OCI-LY7 (cell line): ENCODE measurements at regions not wholly inside any gene's neighbourhood (a gene's known extent, or its start where the extent isn't known, plus 50 kb on each side); places are given as distances from the start of the nearest gene placed in this dataset.

Experiments
- BruUV-seq: library from RNA; stranded (reverse); fragments of 400-500 nt; replicated peaks from 2 replicates; lab custom pipeline; 2021; lab: Mats Ljungman, UMichigan
- CTCF ChIA-PET: fragments of 300-600 bp; sonication (Branson Sonifier 250); formaldehyde crosslinking; loops from one replicate; lab custom pipeline; 2022; ENCODE audit warnings: antibody characterized with exemption; ENCODE audit not compliant: unreplicated experiment; lab: Charles Lee
- POLR2A ChIA-PET: fragments of 300-600 bp; sonication (Branson Sonifier 250); formaldehyde crosslinking; loops from one replicate; lab custom pipeline; 2022; ENCODE audit warnings: antibody characterized with exemption; lab: Charles Lee
- DNase-seq: peaks from one replicate; pipeline ENCODE4 v3.0.0-alpha.2; 2015; ENCODE audit warnings: low spot score
- H2AFZ ChIP-seq: fragments of 200-600 bp; sonication (generic), shearing (Covaris generic); 2 replicates; pipeline ENCODE4 v1.6.1; 2014; ENCODE audit warnings: mild to moderate bottlenecking, antibody characterized with exemption, low read length, moderate library complexity
- H3K27ac ChIP-seq: fragments of 200-600 bp; sonication (generic); 2 replicates; pipeline ENCODE4 v1.5.1; 2014; ENCODE audit warnings: mixed run types, low read depth, mild to moderate bottlenecking, moderate library complexity, low read length, inconsistent platforms; ENCODE audit not compliant: poor library complexity, severe bottlenecking
- H3K36me3 ChIP-seq: fragments of 200-600 bp; sonication (generic); 2 replicates; pipeline ENCODE4 v1.6.1; 2014; ENCODE audit warnings: mild to moderate bottlenecking, antibody characterized with exemption, low read length, moderate library complexity, mixed read lengths; ENCODE audit not compliant: insufficient read depth
- H3K4me1 ChIP-seq: fragments of 200-600 bp; sonication (generic); 2 replicates; pipeline ENCODE4 v1.5.1; 2014; ENCODE audit warnings: mild to moderate bottlenecking, low read length; ENCODE audit not compliant: insufficient read depth, poor library complexity, severe bottlenecking
- H3K4me2 ChIP-seq: fragments of 200-600 bp; sonication (generic); 2 replicates; pipeline ENCODE4 v1.6.1; 2014; ENCODE audit warnings: mild to moderate bottlenecking, low read length
- H3K4me3 ChIP-seq: fragments of 200-600 bp; sonication (generic); 2 replicates; pipeline ENCODE4 v1.5.1; 2014; ENCODE audit warnings: mild to moderate bottlenecking, low read depth, low read length; ENCODE audit not compliant: poor library complexity, severe bottlenecking
- H3K79me2 ChIP-seq: fragments of 200-600 bp; sonication (generic); 2 replicates; pipeline ENCODE4 v1.6.1; 2016; ENCODE audit warnings: low read depth, mild to moderate bottlenecking, low read length, moderate library complexity, mixed read lengths; ENCODE audit not compliant: insufficient read depth
- H3K9me2 ChIP-seq: fragments of 200-600 bp; sonication (generic); 2 replicates; pipeline ENCODE4 v1.6.1; 2016; ENCODE audit warnings: mild to moderate bottlenecking, low read length, mixed read lengths; ENCODE audit not compliant: insufficient read depth
- H3K9me3 ChIP-seq: fragments of 200-600 bp; sonication (generic); 2 replicates; pipeline ENCODE4 v1.6.1; 2014; ENCODE audit warnings: mild to moderate bottlenecking, mixed run types, low read length, mixed read lengths
- H4K20me1 ChIP-seq: fragments of 200-600 bp; sonication (generic); 2 replicates; pipeline ENCODE4 v1.6.1; 2014; ENCODE audit warnings: mild to moderate bottlenecking, antibody characterized with exemption, low read length, moderate library complexity, mixed read lengths; ENCODE audit not compliant: insufficient read depth
- CTCF ChIP-seq: fragments of 200-600 bp; sonication (generic); conservative IDR thresholded peaks from 2 replicates; pipeline ENCODE4 v1.5.1; 2014; ENCODE audit warnings: mild to moderate bottlenecking, antibody characterized with exemption, low read length, moderate library complexity, mixed read lengths
- EZH2phosphoT487 ChIP-seq: fragments of 200-600 bp; sonication (generic); IDR thresholded peaks from 2 replicates; pipeline ENCODE4 v1.6.1; 2018; ENCODE audit warnings: low read depth, borderline replicate concordance, mild to moderate bottlenecking, mixed run types, antibody characterized with exemption, low read length, moderate library complexity, mixed read lengths
- intact Hi-C: fragments of 100-400 bp; cut with micrococcal nuclease; formaldehyde crosslinking; loops from one replicate; pipeline ENCODE4 v1.10.0; 2022; ENCODE audit not compliant: unreplicated experiment

GRCh38 chr6:103750603-103751002 lies 1109.1 kb downstream of the HACE1 start:
- BruUV-seq = no TSS peak
- H3K9me3 ChIP-seq = no peaks in the 10 kb centered on the region
- H3K36me3 ChIP-seq = no peaks in the 10 kb centered on the region
- DNase-seq = no peak
- H3K4me3 ChIP-seq = no peak overlapping the region
- no peaks in the 10 kb centered on the region for H3K4me1 ChIP-seq
- no peaks in the 10 kb centered on the region for H4K20me1 ChIP-seq
- no peaks in the 10 kb centered on the region for H3K79me2 ChIP-seq
- H3K9me2 ChIP-seq = no peaks in the 10 kb centered on the region
- CTCF ChIA-PET = no interaction called here
- no peak for TF ChIP-seq EZH2phosphoT487
- no peak for TF ChIP-seq CTCF
- no peak overlapping the region for H3K4me2 ChIP-seq
- H2AFZ ChIP-seq = no peak overlapping the region
- intact Hi-C loops = no loop called here
- H3K27ac ChIP-seq = no peak overlapping the region
- POLR2A ChIA-PET = no interaction called here

DNA sequence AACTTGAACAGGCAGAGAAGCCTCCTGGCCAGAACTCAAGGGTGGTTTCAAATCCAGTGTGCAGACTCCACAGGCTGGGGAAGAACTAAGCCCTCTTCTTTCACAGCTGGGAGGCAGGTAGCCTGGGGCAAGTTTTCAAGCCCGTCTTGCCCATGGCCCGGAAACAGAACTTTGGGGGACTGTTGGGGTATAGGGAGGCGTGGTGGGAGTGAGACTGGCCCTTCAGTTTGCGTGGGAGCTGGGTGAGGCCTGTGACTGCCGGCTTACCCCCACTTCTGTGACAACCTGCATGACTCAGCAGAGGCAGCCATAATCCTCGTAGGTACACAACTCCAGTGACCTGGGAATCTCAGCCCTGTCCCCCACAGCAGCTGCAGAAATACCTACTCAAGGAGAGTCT lies 1125.7 kb downstream of the HACE1 start:
- Histone ChIP-seq H3K27ac (no peak overlapping the region), H3K4me2 (no peak overlapping the region), H3K4me3 (no peak overlapping the region), H3K36me3 (no peaks in the 10 kb centered on the region), H2AFZ (no peak overlapping the region), H4K20me1 (no peaks in the 10 kb centered on the region), H3K79me2 (no peaks in the 10 kb centered on the region), H3K4me1 (no peaks in the 10 kb centered on the region), H3K9me2 (no peaks in the 10 kb centered on the region), H3K9me3 (no peaks in the 10 kb centered on the region)
- POLR2A ChIA-PET = no interaction called here
- no TSS peak for BruUV-seq
- no peak for DNase-seq
- TF ChIP-seq CTCF (no peak), EZH2phosphoT487 (no peak)
- intact Hi-C loops = no loop called here
- CTCF ChIA-PET = no interaction called here

DNA sequence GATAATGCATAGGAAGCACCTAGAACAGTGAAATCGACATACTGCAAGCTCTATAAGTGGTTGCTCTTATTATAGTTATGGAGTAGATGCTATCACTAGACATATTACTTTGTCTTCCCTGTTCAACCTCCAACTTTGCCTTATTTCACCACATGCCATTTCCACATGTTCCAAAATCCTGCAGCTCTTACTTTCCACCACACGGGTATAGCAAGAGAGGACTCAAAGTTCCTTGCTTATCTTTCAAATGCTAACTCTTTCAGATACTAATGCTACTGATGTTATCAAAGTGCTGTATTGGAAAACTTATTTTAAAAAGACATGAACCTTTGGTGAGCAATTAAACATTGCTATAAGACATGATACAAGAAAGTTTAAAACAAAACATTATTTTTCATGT lies 1130.1 kb downstream of the HACE1 start:
- no peak for DNase-seq
- no peak overlapping the region for H3K4me3 ChIP-seq
- no peak overlapping the region for H3K4me2 ChIP-seq
- H3K9me3 ChIP-seq = no peaks in the 10 kb centered on the region
- H3K79me2 ChIP-seq = no peaks in the 10 kb centered on the region
- H3K27ac ChIP-seq = no peak overlapping the region
- ChIA-PET CTCF (no interaction called here), POLR2A (no interaction called here)
- no peaks in the 10 kb centered on the region for H3K36me3 ChIP-seq
- no peaks in the 10 kb centered on the region for H4K20me1 ChIP-seq
- H3K4me1 ChIP-seq = no peaks in the 10 kb centered on the region
- no TSS peak for BruUV-seq
- intact Hi-C loops = no loop called here
- H3K9me2 ChIP-seq = no peaks in the 10 kb centered on the region
- TF ChIP-seq EZH2phosphoT487 = no peak
- TF ChIP-seq CTCF = no peak
- no peak overlapping the region for H2AFZ ChIP-seq
